ENCODE measurements at regions not wholly inside any gene's neighbourhood (a gene's known extent, or its start where the extent isn't known, plus 50 kb on each side); places are given as distances from the start of the nearest gene placed in this dataset.

GRCh38 chr2:16335604-16335930 lies 330.1 kb downstream of the CYRIA start:
- H3K4me3 ChIP-seq: no peak overlapping the region
- no peaks in the 10 kb centered on the region for H3K27me3 ChIP-seq
- TF ChIP-seq CTCF (IDR thresholded peaks at IDR 0.05): no peak
- TF ChIP-seq POLR2A (IDR thresholded peaks at IDR 0.05): no peak
- H3K9me3 ChIP-seq: no peaks in the 10 kb centered on the region
- H3K36me3 ChIP-seq (ENCODE audit: low read depth, missing control alignments): no peaks in the 10 kb centered on the region
- 93 to 100% methylated on average over 1 of the region's 1 CpG for WGBS, 2 donors
- H3K27ac ChIP-seq: no peak overlapping the region
- DNase-seq: no peak
- H3K4me1 ChIP-seq: no peaks in the 10 kb centered on the region
- intact Hi-C loops (cut with DNase I; ENCODE audit: low total_unique reads): no loop called here

- H3K36me3 ChIP-seq (ENCODE audit: low read depth, missing control alignments): no peaks in the 10 kb centered on the region
- H3K9me3 ChIP-seq: no peaks in the 10 kb centered on the region
- intact Hi-C loops (cut with DNase I; ENCODE audit: low total_unique reads): no loop called here
- WGBS, 2 donors: 33 to 54% methylated on average over 2 of the region's 2 CpGs
- TF ChIP-seq POLR2A (IDR thresholded peaks at IDR 0.05) (no peak), CTCF (IDR thresholded peaks at IDR 0.05) (no peak)
- no peaks in the 10 kb centered on the region for H3K4me1 ChIP-seq
- no peak overlapping the region for H3K27ac ChIP-seq
- no peak for DNase-seq
- no peak overlapping the region for H3K4me3 ChIP-seq
- H3K27me3 ChIP-seq: no peaks in the 10 kb centered on the region
These were observed 330.6 kb downstream of the CYRIA start for GRCh38 chr2:16334886-16335603.

- Histone ChIP-seq H3K9me3 (no peaks in the 10 kb centered on the region), H3K4me1 (no peaks in the 10 kb centered on the region), H3K27me3 (no peaks in the 10 kb centered on the region), H3K4me3 (no peak overlapping the region), H3K36me3 (ENCODE audit: low read depth, missing control alignments) (no peaks in the 10 kb centered on the region), H3K27ac (no peak overlapping the region)
- intact Hi-C loops (cut with DNase I; ENCODE audit: low total_unique reads): no loop called here
- DNase-seq: no peak
- 32 to 67% methylated on average over 1 of the region's 1 CpG for WGBS, 2 donors
- TF ChIP-seq POLR2A (IDR thresholded peaks at IDR 0.05) (no peak), CTCF (IDR thresholded peaks at IDR 0.05) (no peak)
These were observed 331.3 kb downstream of the CYRIA start for GRCh38 chr2:16334366-16334765.

GRCh38 chr2:16333681-16334080 lies 332.0 kb downstream of the CYRIA start:
- WGBS, 2 donors: 47 to 50% methylated on average over 2 of the region's 2 CpGs
- no peaks in the 10 kb centered on the region for H3K4me1 ChIP-seq
- DNase-seq: no peak
- no peak overlapping the region for H3K4me3 ChIP-seq
- H3K9me3 ChIP-seq: no peaks in the 10 kb centered on the region
- H3K36me3 ChIP-seq (ENCODE audit: low read depth, missing control alignments): no peaks in the 10 kb centered on the region
- H3K27ac ChIP-seq: no peak overlapping the region
- TF ChIP-seq POLR2A (IDR thresholded peaks at IDR 0.05): no peak
- no peak for TF ChIP-seq CTCF (IDR thresholded peaks at IDR 0.05)
- intact Hi-C loops (cut with DNase I; ENCODE audit: low total_unique reads): no loop called here
- H3K27me3 ChIP-seq: no peaks in the 10 kb centered on the region
